ENCODE measurements at regions not wholly inside any gene's neighbourhood (a gene's known extent, or its start where the extent isn't known, plus 50 kb on each side); places are given as distances from the start of the nearest gene placed in this dataset.

GRCh38 chr1:70714149-70714548 lies 303.1 kb downstream of the CTH start:
- TF ChIP-seq CTCF (IDR thresholded peaks at IDR 0.05; ENCODE audit: borderline replicate concordance, control extremely low read depth, extremely low read depth, insufficient read depth, missing control alignments), result no peak
- in situ Hi-C loops (cut with MboI; ENCODE audit: low sequenced_read_pairs, unreplicated experiment), result no loop called here
- DNase-seq (ENCODE audit: low spot score), result no peak

DNA sequence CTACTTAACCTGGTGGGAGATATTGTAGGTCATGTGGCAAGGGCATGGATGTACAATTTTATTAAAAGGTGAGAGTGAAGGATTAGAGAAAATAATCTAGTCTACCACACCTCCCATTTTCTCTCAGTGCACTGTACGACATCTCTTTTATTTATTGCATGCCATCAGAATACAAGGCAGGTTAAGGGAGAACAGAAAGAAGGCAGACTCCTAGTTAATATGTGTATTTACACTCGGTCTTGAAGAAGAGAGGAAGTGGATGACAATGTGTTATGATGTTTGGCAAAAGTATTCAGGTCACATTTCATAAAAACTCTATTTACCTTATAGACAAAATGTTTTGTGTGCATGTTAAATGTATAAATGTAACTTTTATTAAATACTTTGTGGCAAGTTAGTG lies 306.1 kb downstream of the CTH start:
- in situ Hi-C loops (cut with MboI; ENCODE audit: low sequenced_read_pairs, unreplicated experiment), result no loop called here
- TF ChIP-seq CTCF (IDR thresholded peaks at IDR 0.05; ENCODE audit: borderline replicate concordance, control extremely low read depth, extremely low read depth, insufficient read depth, missing control alignments), result no peak
- no peak for DNase-seq (ENCODE audit: low spot score)

DNA sequence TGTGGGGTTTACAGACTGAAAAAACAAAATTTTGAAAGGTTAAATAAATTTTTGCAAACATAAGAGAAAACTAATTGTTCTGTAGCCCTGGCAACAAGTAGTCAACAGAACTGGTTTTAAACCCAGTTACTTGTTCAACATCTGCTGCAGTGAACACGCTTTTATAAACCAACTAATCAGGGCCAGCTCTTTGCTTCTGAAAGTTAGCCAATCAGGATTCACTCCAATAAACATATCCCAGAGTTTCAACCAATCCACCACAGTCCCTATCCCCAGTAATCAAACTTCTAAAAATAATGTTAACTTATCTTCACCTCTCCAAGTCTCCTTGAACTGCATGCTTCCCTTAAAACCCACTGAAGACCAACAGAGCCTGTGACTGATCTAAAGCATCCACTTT lies 306.6 kb downstream of the CTH start:
- in situ Hi-C loops (cut with MboI; ENCODE audit: low sequenced_read_pairs, unreplicated experiment), result no loop called here
- TF ChIP-seq CTCF (IDR thresholded peaks at IDR 0.05; ENCODE audit: borderline replicate concordance, control extremely low read depth, extremely low read depth, insufficient read depth, missing control alignments), result no peak

DNA sequence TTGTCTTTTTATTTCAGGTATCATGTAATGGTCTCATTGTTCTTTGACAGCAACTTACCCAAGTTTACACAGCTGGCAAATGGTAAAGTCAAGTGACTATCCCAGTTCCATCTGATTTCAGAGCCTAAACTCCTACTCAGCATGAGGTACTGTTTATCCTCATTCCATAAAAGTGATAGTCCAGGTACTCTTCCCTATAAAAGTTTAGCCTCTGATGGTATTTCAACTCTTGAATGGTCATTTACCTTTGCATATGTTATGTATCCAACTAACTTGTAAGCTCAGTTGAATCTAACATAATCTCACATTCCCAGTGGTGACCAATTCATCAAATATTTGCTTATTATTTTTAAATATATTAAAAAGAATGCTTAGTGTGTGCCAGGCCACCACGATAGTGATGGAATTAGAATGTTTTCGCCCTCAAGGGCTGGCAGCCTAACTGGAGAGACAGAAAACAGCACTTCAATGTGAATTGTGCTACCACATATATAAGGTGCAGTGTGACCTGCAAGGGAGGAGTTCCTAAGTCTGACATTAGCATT lies 307.1 kb downstream of the CTH start:
- no peak for TF ChIP-seq CTCF (IDR thresholded peaks at IDR 0.05; ENCODE audit: borderline replicate concordance, control extremely low read depth, extremely low read depth, insufficient read depth, missing control alignments)
- DNase-seq (ENCODE audit: low spot score), result no peak
- in situ Hi-C loops (cut with MboI; ENCODE audit: low sequenced_read_pairs, unreplicated experiment), result no loop called here

More for the DNA sequence above, 306.6 kb downstream of the CTH start:
- DNase-seq (ENCODE audit: low spot score), result no peak

DNA sequence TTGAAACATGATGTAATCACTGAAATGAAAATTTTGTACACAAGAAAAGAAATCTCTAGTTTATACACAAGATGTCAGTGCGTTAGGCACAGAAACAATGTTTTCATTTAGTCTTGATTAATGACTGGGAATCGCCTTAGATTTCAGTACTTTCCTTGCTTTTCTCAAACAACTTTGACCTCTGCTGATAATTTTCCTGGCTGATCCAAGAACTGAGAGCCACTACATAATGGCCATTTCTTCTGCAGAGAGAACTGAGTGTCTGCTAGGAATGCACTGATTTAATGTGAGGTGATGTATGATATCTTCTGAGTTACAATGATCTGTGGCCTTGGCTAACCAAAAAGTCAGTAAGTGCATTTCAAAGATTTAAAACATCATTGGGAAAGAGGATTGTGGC lies 308.1 kb downstream of the CTH start:
- TF ChIP-seq CTCF (IDR thresholded peaks at IDR 0.05; ENCODE audit: borderline replicate concordance, control extremely low read depth, extremely low read depth, insufficient read depth, missing control alignments), result no peak
- in situ Hi-C loops (cut with MboI; ENCODE audit: low sequenced_read_pairs, unreplicated experiment), result no loop called here
- no peak for DNase-seq (ENCODE audit: low spot score)

DNA sequence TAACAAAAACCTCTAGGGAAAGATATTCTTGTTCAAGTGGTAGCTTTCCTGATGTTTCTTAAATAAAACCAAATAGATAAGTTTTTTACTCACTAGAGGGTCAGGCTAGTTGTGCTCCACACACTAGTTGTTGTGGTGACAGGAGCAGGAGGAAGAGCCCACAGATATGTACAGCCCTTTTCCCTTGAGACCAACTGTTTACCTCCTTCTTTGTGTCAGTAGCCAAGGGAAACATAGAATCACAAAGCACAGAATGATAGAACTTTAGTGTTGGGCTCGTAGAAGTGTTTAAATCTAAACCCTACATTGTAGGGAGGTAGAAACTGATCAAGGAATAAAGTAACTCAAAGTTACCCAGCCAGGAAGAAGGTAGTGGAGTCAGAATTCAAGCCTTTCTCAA lies 309.0 kb downstream of the CTH start:
- DNase-seq (ENCODE audit: low spot score), result no peak
- no peak for TF ChIP-seq CTCF (IDR thresholded peaks at IDR 0.05; ENCODE audit: borderline replicate concordance, control extremely low read depth, extremely low read depth, insufficient read depth, missing control alignments)
- in situ Hi-C loops (cut with MboI; ENCODE audit: low sequenced_read_pairs, unreplicated experiment), result no loop called here

- DNase-seq (ENCODE audit: low spot score), result no peak
- in situ Hi-C loops (cut with MboI; ENCODE audit: low sequenced_read_pairs, unreplicated experiment), result no loop called here
- no peak for TF ChIP-seq CTCF (IDR thresholded peaks at IDR 0.05; ENCODE audit: borderline replicate concordance, control extremely low read depth, extremely low read depth, insufficient read depth, missing control alignments)
These were observed 309.5 kb downstream of the CTH start for GRCh38 chr1:70720521-70720920.
